ENCODE measurements at regions not wholly inside any gene's neighbourhood (a gene's known extent, or its start where the extent isn't known, plus 50 kb on each side); places are given as distances from the start of the nearest gene placed in this dataset.

DNA sequence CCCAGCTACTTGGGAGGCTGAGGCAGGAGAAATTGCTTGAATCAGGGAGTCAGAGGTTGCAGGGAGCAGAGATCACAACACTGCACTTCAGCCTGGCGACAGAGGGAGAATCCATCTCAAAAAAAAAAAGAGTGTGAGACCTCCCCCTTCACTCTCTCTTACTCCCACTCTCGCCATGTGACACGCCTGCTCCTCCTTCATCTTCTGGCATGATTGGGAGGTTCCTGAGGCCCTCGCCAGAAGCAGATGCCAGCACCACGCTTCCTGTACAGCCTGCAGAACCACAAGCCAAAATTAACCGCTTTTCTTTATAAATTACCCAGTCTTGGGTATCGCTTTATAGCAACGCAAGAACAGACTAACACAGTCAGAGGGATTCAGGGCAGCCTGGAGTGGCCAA is 66.3 kb upstream of the CREB1 start:
- Mint-ChIP-seq H3K4me3 (ENCODE audit: unreplicated experiment) (no peak overlapping the region), H3K9me3 (ENCODE audit: unreplicated experiment) (no peaks in the 10 kb centered on the region), H3K36me3 (ENCODE audit: low read depth, unreplicated experiment) (no peaks in the 10 kb centered on the region), H3K4me1 (ENCODE audit: unreplicated experiment) (no peaks in the 10 kb centered on the region), H3K27me3 (ENCODE audit: unreplicated experiment) (peaks cover 2% of the 10 kb centered on the region), H3K27ac (ENCODE audit: unreplicated experiment) (no peak overlapping the region)
- TF ChIP-seq, protein P1, sequence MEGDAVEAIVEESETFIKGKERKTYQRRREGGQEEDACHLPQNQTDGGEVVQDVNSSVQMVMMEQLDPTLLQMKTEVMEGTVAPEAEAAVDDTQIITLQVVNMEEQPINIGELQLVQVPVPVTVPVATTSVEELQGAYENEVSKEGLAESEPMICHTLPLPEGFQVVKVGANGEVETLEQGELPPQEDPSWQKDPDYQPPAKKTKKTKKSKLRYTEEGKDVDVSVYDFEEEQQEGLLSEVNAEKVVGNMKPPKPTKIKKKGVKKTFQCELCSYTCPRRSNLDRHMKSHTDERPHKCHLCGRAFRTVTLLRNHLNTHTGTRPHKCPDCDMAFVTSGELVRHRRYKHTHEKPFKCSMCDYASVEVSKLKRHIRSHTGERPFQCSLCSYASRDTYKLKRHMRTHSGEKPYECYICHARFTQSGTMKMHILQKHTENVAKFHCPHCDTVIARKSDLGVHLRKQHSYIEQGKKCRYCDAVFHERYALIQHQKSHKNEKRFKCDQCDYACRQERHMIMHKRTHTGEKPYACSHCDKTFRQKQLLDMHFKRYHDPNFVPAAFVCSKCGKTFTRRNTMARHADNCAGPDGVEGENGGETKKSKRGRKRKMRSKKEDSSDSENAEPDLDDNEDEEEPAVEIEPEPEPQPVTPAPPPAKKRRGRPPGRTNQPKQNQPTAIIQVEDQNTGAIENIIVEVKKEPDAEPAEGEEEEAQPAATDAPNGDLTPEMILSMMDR (IDR thresholded peaks at IDR 0.05; ENCODE audit: unreplicated experiment), result no peak
- no peak for DNase-seq (ENCODE audit: low spot score)

- no peaks in the 10 kb centered on the region for H3K4me1 Mint-ChIP-seq (ENCODE audit: unreplicated experiment)
- H3K9me3 Mint-ChIP-seq (ENCODE audit: unreplicated experiment), result no peaks in the 10 kb centered on the region
- H3K4me3 Mint-ChIP-seq (ENCODE audit: unreplicated experiment), result no peak overlapping the region
- DNase-seq (ENCODE audit: low spot score), result no peak
- H3K27me3 Mint-ChIP-seq (ENCODE audit: unreplicated experiment), result peaks cover 2% of the 10 kb centered on the region
- no peak overlapping the region for H3K27ac Mint-ChIP-seq (ENCODE audit: unreplicated experiment)
- TF ChIP-seq, protein P1 (IDR thresholded peaks at IDR 0.05; ENCODE audit: unreplicated experiment), result no peak
- no peaks in the 10 kb centered on the region for H3K36me3 Mint-ChIP-seq (ENCODE audit: low read depth, unreplicated experiment)
Observed at GRCh38 chr2:207464007-207464406, 65.8 kb upstream of the CREB1 start.

GRCh38 chr2:207465894-207466293 is 63.9 kb upstream of the CREB1 start:
- TF ChIP-seq, protein P1 (IDR thresholded peaks at IDR 0.05; ENCODE audit: unreplicated experiment), result no peak
- H3K27ac Mint-ChIP-seq (ENCODE audit: unreplicated experiment), result no peak overlapping the region
- no peak overlapping the region for H3K4me3 Mint-ChIP-seq (ENCODE audit: unreplicated experiment)

GRCh38 chr2:207467716-207468347 is 61.9 kb upstream of the CREB1 start:
- TF ChIP-seq, protein P1 (IDR thresholded peaks at IDR 0.05; ENCODE audit: unreplicated experiment), result no peak
- Mint-ChIP-seq H3K9me3 (ENCODE audit: unreplicated experiment) (no peaks in the 10 kb centered on the region), H3K36me3 (ENCODE audit: low read depth, unreplicated experiment) (no peaks in the 10 kb centered on the region), H3K4me1 (ENCODE audit: unreplicated experiment) (peaks cover 22% of the 10 kb centered on the region), H3K27me3 (ENCODE audit: unreplicated experiment) (no peaks in the 10 kb centered on the region), H3K27ac (ENCODE audit: unreplicated experiment) (no peak overlapping the region), H3K4me3 (ENCODE audit: unreplicated experiment) (no peak overlapping the region)
- DNase-seq (ENCODE audit: low spot score), result no peak

More at GRCh38 chr2:207465894-207466293, 63.9 kb upstream of the CREB1 start:
- Mint-ChIP-seq H3K4me1 (ENCODE audit: unreplicated experiment) (peaks cover 7% of the 10 kb centered on the region), H3K27me3 (ENCODE audit: unreplicated experiment) (peaks cover under 1% of the 10 kb centered on the region), H3K9me3 (ENCODE audit: unreplicated experiment) (no peaks in the 10 kb centered on the region), H3K36me3 (ENCODE audit: low read depth, unreplicated experiment) (no peaks in the 10 kb centered on the region)
- no peak for DNase-seq (ENCODE audit: low spot score)

DNA sequence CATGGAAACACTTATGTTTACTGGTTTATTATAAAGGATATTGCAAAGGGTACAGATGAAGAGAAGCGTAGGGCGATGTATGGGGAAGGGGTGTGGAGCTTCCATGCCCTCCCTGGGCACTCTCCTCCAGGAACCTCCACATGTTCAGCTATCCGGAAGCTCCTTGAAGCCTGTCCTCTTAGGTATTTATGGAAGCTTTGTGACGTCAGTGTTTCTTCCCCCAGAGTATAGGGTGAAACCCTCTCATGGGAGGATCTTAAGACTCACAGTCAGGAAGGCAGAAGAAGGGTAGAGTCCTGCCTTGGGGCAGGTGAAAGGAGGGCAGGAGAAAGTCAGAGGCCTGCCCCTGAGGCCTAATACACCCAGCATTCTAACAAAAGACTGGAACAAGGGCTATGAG is 61.3 kb upstream of the CREB1 start:
- Mint-ChIP-seq H3K27me3 (ENCODE audit: unreplicated experiment) (no peaks in the 10 kb centered on the region), H3K27ac (ENCODE audit: unreplicated experiment) (no peak overlapping the region), H3K36me3 (ENCODE audit: low read depth, unreplicated experiment) (no peaks in the 10 kb centered on the region), H3K4me1 (ENCODE audit: unreplicated experiment) (peaks cover 27% of the 10 kb centered on the region), H3K9me3 (ENCODE audit: unreplicated experiment) (no peaks in the 10 kb centered on the region), H3K4me3 (ENCODE audit: unreplicated experiment) (no peak overlapping the region)
- TF ChIP-seq, protein P1 (IDR thresholded peaks at IDR 0.05; ENCODE audit: unreplicated experiment), result no peak
- no peak for DNase-seq (ENCODE audit: low spot score)
